DOHH2 (cell line): ENCODE measurements at regions not wholly inside any gene's neighbourhood (a gene's known extent, or its start where the extent isn't known, plus 50 kb on each side); places are given as distances from the start of the nearest gene placed in this dataset.

Experiments
- H3F3A ChIP-seq: fragments of 200-600 bp; sonication (generic), shearing (Covaris generic); 2 replicates; pipeline ENCODE4 v1.6.0; 2016; ENCODE audit warnings: antibody characterized with exemption, mild to moderate bottlenecking; ENCODE audit not compliant: control insufficient read depth, insufficient read depth
- H3K27ac ChIP-seq: fragments of 200-600 bp; sonication (generic); 2 replicates; pipeline ENCODE4 v1.5.1; 2014; ENCODE audit warnings: low read depth, mild to moderate bottlenecking, low read length, moderate library complexity
- H3K27me3 ChIP-seq: fragments of 200-600 bp; sonication (generic); 2 replicates; pipeline ENCODE4 v1.6.1; 2014; ENCODE audit warnings: mild to moderate bottlenecking, low read length, mixed read lengths; ENCODE audit not compliant: control insufficient read depth
- H3K36me3 ChIP-seq: fragments of 200-600 bp; sonication (generic); 2 replicates; pipeline ENCODE4 v1.6.1; 2014; ENCODE audit warnings: mild to moderate bottlenecking, low read length, moderate library complexity, mixed read lengths; ENCODE audit not compliant: control insufficient read depth
- H3K4me1 ChIP-seq: fragments of 200-600 bp; sonication (generic); 2 replicates; pipeline ENCODE4 v1.6.1; 2014; ENCODE audit warnings: mild to moderate bottlenecking, low read length, mixed read lengths; ENCODE audit not compliant: control insufficient read depth
- H3K4me2 ChIP-seq: fragments of 200-600 bp; sonication (generic); 2 replicates; pipeline ENCODE4 v1.6.0; 2014; ENCODE audit warnings: mild to moderate bottlenecking, low read length, moderate library complexity
- H3K4me3 ChIP-seq: fragments of 200-600 bp; sonication (generic); 2 replicates; pipeline ENCODE4 v1.5.1; 2014; ENCODE audit warnings: mild to moderate bottlenecking, low read length, mixed read lengths
- H3K79me2 ChIP-seq: fragments of 200-600 bp; sonication (generic); 2 replicates; pipeline ENCODE4 v1.6.1; 2014; ENCODE audit warnings: mild to moderate bottlenecking, low read length, mixed read lengths; ENCODE audit not compliant: control insufficient read depth
- H3K9me2 ChIP-seq: fragments of 200-600 bp; sonication (generic); replicated peaks from 2 replicates; pipeline ENCODE4 v1.6.1; 2014; ENCODE audit warnings: mild to moderate bottlenecking, low read length, mixed read lengths; ENCODE audit not compliant: control insufficient read depth
- H3K9me3 ChIP-seq: fragments of 200-600 bp; sonication (generic); 2 replicates; pipeline ENCODE4 v1.6.1; 2014; ENCODE audit warnings: antibody characterized with exemption, low read length, mixed read lengths; ENCODE audit not compliant: control insufficient read depth, insufficient read depth
- H4K20me1 ChIP-seq: fragments of 200-600 bp; sonication (generic); 2 replicates; pipeline ENCODE4 v1.6.0; 2014; ENCODE audit warnings: low read depth, mild to moderate bottlenecking, antibody characterized with exemption, low read length, moderate library complexity; ENCODE audit not compliant: control insufficient read depth, insufficient read depth
- EZH2phosphoT487 ChIP-seq: fragments of 200-600 bp; sonication (generic); IDR thresholded peaks from 2 replicates; pipeline ENCODE4 v1.6.1; 2017; ENCODE audit warnings: borderline replicate concordance, mild to moderate bottlenecking, antibody characterized with exemption, low read length, moderate library complexity, mixed read lengths
- TF ChIP-seq, protein P1 (sequence below): fragments of 200-600 bp; sonication (generic); IDR thresholded peaks from one replicate; pipeline ENCODE4 v1.5.1; 2014; ENCODE audit warnings: antibody characterized with exemption, mild to moderate bottlenecking, low read depth, low read length; ENCODE audit not compliant: poor library complexity, severe bottlenecking

DNA sequence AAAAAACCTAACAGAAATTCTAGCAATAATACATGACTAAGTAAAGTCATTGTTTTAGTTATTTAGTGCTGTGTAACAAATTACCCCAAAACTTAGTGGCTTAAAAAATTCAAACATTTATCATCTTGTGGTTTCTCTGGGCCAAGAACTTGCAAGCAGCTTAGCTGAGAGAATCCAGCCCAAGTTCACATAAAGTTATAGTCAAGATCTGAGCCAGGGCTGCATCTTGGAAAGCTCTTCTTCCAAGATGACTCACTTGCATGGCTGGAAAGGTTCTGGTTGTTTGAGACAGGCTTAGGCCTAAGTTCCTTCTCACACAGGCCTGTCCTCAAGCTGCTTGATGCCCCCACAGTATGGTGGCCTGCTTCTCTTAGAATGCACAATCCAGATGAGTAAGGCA is 217.8 kb upstream of the TSHZ2 start:
- H3K36me3 ChIP-seq, result no peaks in the 10 kb centered on the region
- TF ChIP-seq EZH2phosphoT487, result no peak
- TF ChIP-seq, protein P1, sequence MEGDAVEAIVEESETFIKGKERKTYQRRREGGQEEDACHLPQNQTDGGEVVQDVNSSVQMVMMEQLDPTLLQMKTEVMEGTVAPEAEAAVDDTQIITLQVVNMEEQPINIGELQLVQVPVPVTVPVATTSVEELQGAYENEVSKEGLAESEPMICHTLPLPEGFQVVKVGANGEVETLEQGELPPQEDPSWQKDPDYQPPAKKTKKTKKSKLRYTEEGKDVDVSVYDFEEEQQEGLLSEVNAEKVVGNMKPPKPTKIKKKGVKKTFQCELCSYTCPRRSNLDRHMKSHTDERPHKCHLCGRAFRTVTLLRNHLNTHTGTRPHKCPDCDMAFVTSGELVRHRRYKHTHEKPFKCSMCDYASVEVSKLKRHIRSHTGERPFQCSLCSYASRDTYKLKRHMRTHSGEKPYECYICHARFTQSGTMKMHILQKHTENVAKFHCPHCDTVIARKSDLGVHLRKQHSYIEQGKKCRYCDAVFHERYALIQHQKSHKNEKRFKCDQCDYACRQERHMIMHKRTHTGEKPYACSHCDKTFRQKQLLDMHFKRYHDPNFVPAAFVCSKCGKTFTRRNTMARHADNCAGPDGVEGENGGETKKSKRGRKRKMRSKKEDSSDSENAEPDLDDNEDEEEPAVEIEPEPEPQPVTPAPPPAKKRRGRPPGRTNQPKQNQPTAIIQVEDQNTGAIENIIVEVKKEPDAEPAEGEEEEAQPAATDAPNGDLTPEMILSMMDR, result no peak
- no peak overlapping the region for H3K4me2 ChIP-seq
- no peaks in the 10 kb centered on the region for H3K9me3 ChIP-seq
- H3F3A ChIP-seq, result no peaks in the 10 kb centered on the region
- H3K9me2 ChIP-seq, result no peaks in the 10 kb centered on the region
- no peaks in the 10 kb centered on the region for H3K79me2 ChIP-seq
- no peaks in the 10 kb centered on the region for H3K4me1 ChIP-seq
- H4K20me1 ChIP-seq, result no peaks in the 10 kb centered on the region
- no peak overlapping the region for H3K27ac ChIP-seq
- no peak overlapping the region for H3K4me3 ChIP-seq
- H3K27me3 ChIP-seq, result no peaks in the 10 kb centered on the region

DNA sequence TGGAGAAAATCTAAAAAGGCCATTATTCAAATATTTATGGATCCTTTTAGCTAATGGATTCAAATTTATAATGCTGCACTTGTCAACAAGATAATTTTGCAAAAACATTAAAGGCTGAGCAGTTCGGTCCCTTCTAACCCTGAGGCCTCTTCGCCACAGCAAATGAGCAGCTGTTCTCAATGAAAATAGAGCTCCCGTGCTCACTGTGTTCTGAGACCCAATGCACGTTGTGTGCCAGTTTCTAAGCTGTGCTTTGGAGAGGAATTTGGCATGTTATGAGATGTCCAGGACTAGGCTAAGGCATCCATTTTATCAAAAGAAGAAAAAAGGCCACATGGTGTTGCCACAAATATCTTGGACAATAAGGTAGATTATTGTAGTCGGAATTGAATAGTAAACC is 220.1 kb upstream of the TSHZ2 start:
- no peaks in the 10 kb centered on the region for H3F3A ChIP-seq
- no peaks in the 10 kb centered on the region for H4K20me1 ChIP-seq
- no peak overlapping the region for H3K4me2 ChIP-seq
- H3K36me3 ChIP-seq, result no peaks in the 10 kb centered on the region
- H3K79me2 ChIP-seq, result no peaks in the 10 kb centered on the region
- no peak overlapping the region for H3K4me3 ChIP-seq
- no peaks in the 10 kb centered on the region for H3K9me2 ChIP-seq
- H3K27ac ChIP-seq, result no peak overlapping the region
- TF ChIP-seq, protein P1, result no peak
- no peak for TF ChIP-seq EZH2phosphoT487
- no peaks in the 10 kb centered on the region for H3K27me3 ChIP-seq
- H3K4me1 ChIP-seq, result no peaks in the 10 kb centered on the region
- H3K9me3 ChIP-seq, result no peaks in the 10 kb centered on the region

DNA sequence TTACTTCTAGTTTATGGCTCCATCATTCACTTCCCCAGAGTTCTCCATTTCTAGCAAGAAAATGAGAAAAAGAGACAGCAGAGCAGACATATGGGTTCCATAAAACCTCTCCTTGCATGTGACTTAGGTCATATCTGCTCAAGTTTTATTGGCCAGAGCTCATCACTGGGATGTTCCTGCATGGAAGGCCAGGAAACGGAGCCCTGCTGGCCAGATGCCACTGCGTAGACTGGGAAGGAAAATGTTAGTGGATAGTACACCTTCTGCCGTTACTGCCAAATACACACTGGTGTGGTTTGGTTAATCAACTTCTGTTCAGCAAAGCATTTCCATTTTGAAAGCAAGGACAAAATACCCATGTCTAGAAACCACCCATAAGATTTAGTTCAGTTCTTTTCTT is 220.6 kb upstream of the TSHZ2 start:
- Histone ChIP-seq H3K9me2 (no peaks in the 10 kb centered on the region), H3K4me1 (no peaks in the 10 kb centered on the region), H3K27ac (no peak overlapping the region), H3K79me2 (no peaks in the 10 kb centered on the region), H3K4me2 (no peak overlapping the region), H3K4me3 (no peak overlapping the region), H3K36me3 (no peaks in the 10 kb centered on the region), H4K20me1 (no peaks in the 10 kb centered on the region), H3F3A (no peaks in the 10 kb centered on the region), H3K27me3 (no peaks in the 10 kb centered on the region), H3K9me3 (no peaks in the 10 kb centered on the region)
- TF ChIP-seq EZH2phosphoT487, result no peak
- TF ChIP-seq, protein P1, result no peak

DNA sequence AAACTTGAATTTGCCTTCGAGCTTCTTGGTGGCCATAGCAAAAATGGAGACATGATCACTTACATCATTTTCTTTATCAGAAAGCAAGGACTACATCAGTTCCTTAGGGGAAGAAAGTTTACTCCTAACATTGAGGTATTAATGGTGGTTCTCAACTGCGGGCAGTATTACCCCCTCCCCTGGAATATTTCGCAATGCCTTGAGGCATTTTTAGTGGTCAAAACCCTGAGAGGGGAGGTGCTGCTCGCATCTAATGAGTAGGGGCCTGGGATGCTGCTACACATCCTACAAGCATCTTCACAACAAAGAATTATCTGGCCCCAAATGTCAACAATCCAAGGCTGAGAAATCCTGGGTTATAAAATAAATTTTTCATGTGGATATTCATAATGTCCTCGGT is 222.2 kb upstream of the TSHZ2 start:
- no peaks in the 10 kb centered on the region for H3F3A ChIP-seq
- no peaks in the 10 kb centered on the region for H4K20me1 ChIP-seq
- H3K36me3 ChIP-seq, result no peaks in the 10 kb centered on the region
- H3K27ac ChIP-seq, result no peak overlapping the region
- H3K9me2 ChIP-seq, result no peaks in the 10 kb centered on the region
- no peak overlapping the region for H3K4me2 ChIP-seq
- no peaks in the 10 kb centered on the region for H3K9me3 ChIP-seq
- no peaks in the 10 kb centered on the region for H3K4me1 ChIP-seq
- H3K27me3 ChIP-seq, result no peaks in the 10 kb centered on the region
- no peaks in the 10 kb centered on the region for H3K79me2 ChIP-seq
- H3K4me3 ChIP-seq, result no peak overlapping the region
- no peak for TF ChIP-seq EZH2phosphoT487
- TF ChIP-seq, protein P1, result no peak
